ENCODE measurements at regions not wholly inside any gene's neighbourhood (a gene's known extent, or its start where the extent isn't known, plus 50 kb on each side); places are given as distances from the start of the nearest gene placed in this dataset.

DNA sequence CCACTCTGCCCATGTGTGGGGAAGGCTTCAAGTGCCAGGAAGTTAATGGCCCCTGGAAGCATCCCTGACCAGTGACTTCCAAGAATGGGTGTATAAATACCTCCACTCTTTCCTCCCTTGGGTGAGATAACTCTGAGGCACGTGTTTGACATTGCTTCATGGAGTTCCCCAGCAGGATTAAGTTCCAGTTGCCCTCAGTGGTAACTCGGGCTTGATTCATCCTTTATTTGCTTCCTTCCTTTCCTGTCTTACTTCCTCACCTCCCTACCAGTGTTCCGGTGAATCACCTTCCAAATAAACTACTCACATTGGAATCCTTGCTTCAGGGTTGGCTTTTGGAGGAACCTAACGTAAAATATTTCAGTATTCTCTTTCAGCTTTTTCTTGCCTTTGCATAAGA is 84.6 kb upstream of the JAG1 start (continued):
- TF ChIP-seq YY1 (IDR thresholded peaks at IDR 0.05; ENCODE audit: low read depth, low read length), result no peak
- TF ChIP-seq, protein P1, sequence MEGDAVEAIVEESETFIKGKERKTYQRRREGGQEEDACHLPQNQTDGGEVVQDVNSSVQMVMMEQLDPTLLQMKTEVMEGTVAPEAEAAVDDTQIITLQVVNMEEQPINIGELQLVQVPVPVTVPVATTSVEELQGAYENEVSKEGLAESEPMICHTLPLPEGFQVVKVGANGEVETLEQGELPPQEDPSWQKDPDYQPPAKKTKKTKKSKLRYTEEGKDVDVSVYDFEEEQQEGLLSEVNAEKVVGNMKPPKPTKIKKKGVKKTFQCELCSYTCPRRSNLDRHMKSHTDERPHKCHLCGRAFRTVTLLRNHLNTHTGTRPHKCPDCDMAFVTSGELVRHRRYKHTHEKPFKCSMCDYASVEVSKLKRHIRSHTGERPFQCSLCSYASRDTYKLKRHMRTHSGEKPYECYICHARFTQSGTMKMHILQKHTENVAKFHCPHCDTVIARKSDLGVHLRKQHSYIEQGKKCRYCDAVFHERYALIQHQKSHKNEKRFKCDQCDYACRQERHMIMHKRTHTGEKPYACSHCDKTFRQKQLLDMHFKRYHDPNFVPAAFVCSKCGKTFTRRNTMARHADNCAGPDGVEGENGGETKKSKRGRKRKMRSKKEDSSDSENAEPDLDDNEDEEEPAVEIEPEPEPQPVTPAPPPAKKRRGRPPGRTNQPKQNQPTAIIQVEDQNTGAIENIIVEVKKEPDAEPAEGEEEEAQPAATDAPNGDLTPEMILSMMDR (IDR thresholded peaks at IDR 0.05; ENCODE audit: control extremely low read depth in 1 of 3, insufficient read depth in 1 of 3, low read depth in 1 of 3, low read length in 3 of 3), result no peak
- TF ChIP-seq CREB1 (IDR thresholded peaks at IDR 0.05), result no peak
- TF ChIP-seq JUND (IDR thresholded peaks at IDR 0.05; ENCODE audit: low read length), result no peak
- TF ChIP-seq POU5F1 (IDR thresholded peaks at IDR 0.05; ENCODE audit: low read depth, low read length), result no peak
- TF ChIP-seq HDAC2 (IDR thresholded peaks at IDR 0.05; ENCODE audit: borderline replicate concordance in 1 of 2, low read depth in 2 of 2, low read length in 2 of 2), result no peak

Measured in H1 (cell line).